Stimulated activated naive B cell treated with anti-CD40 and anti-IgM and Interleukin-4, amounts not matched to agents 10 μg/mL and 1 μg/mL and 100 μg/mL, for 72 hours (primary cell): ENCODE measurements at regions not wholly inside any gene's neighbourhood (a gene's known extent, or its start where the extent isn't known, plus 50 kb on each side); places are given as distances from the start of the nearest gene placed in this dataset.

Experiments used
- ATAC-seq, 2 donors: fragments of 150-1000 bp; cut with Tn5 transposase; replicated peaks; 2 replicates each; pipeline ENCODE4 v1.10.0; 2021; ENCODE audit warnings: moderate library complexity in 1 of 2
- DNase-seq: peaks from one replicate; pipeline ENCODE4 v3.0.0; 2021
- H3K27ac Mint-ChIP-seq: one replicate; pipeline ENCODE4 v1.8.0; 2022; ENCODE audit warnings: mild to moderate bottlenecking, mixed read lengths
- H3K27me3 Mint-ChIP-seq, 2 donors: one replicate each; pipeline ENCODE4 v1.8.0; 2022; ENCODE audit warnings: mixed read lengths in 2 of 2
- H3K36me3 Mint-ChIP-seq, 2 donors: one replicate each; pipeline ENCODE4 v1.8.0; 2022; ENCODE audit warnings: mixed read lengths in 2 of 2, mild to moderate bottlenecking in 1 of 2
- H3K4me1 Mint-ChIP-seq, 2 donors: one replicate each; pipeline ENCODE4 v1.8.0; 2022; ENCODE audit warnings: mixed read lengths in 2 of 2, mild to moderate bottlenecking in 1 of 2
- H3K4me3 Mint-ChIP-seq, 2 donors: one replicate each; pipeline ENCODE4 v1.8.0; 2022; ENCODE audit warnings: mild to moderate bottlenecking in 2 of 2, mixed read lengths in 2 of 2, moderate library complexity in 1 of 2
- H3K9me3 Mint-ChIP-seq, 2 donors: one replicate each; pipeline ENCODE4 v1.8.0; 2022; ENCODE audit warnings: mixed read lengths in 2 of 2, mild to moderate bottlenecking in 1 of 2

DNA sequence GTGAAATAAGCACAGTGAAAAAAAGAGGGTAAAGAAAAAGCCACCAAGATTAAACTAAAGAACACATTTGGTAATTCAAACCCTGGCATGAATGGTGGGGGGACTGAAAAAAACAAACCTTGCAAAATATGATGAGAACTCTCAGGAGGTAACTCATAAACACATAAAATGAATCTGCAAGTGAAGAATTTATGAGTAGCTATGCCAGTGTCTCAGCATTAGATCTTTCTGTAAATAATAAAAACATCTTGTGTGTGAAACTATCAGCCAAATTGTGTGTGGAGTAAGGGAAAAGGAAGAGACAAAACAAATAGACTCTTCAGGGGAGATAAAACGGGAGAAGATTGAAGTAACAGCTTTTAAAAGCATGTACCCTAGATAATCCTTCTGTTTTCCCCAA, 129.6 kb upstream of the SPEF2 start:
- Mint-ChIP-seq H3K4me1 (peaks cover 0 to under 1% of the 10 kb centered on the region in 2 donors), H3K36me3 (no peaks in the 10 kb centered on the region), H3K27me3 (no peaks in the 10 kb centered on the region), H3K27ac (no peak overlapping the region), H3K4me3 (no peak overlapping the region), H3K9me3 (no peaks in the 10 kb centered on the region)
- ATAC-seq = no peak
- DNase-seq = no peak

DNA sequence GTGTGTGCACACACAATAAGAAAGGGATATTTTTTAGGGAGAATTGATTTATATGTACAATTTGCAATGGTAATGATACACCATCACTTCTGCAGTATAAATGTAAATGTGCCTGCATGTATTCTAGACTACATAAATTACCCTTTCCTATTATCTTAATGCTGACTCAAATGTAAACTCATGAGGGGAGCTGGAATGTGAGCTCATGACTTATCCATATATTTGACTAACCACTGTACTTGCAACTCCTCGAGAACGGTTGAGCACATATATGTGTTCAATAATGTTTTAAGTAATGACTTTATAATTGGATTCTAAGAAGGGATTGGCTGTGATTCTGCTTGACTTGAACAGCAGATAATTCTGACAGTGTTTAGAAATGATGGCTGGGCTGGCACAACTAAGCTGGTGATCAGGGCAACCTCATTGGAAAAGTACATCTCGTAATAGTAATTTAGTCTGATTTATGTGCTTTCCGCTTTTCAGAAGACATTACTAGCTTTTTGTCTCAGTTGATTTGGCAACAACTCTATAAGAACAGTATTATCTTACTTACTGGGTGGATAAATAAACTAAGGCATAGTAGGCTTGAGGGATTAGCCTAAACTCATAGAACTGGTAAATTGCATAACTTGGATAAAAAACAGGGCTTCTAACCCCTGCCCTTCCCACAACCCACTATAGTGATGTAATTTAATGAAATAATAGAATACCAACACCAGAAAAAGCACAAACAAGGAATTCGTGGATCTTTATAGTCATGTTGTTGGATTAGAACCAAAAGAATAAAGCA, 130.2 kb upstream of the SPEF2 start:
- H3K9me3 Mint-ChIP-seq = no peaks in the 10 kb centered on the region
- no peaks in the 10 kb centered on the region for H3K27me3 Mint-ChIP-seq
- H3K36me3 Mint-ChIP-seq = no peaks in the 10 kb centered on the region
- H3K4me3 Mint-ChIP-seq = no peak overlapping the region
- H3K27ac Mint-ChIP-seq = no peak overlapping the region
- peaks cover 2 to 6% of the 10 kb centered on the region in 2 donors for H3K4me1 Mint-ChIP-seq
- DNase-seq = no peak
- ATAC-seq = no peak

DNA sequence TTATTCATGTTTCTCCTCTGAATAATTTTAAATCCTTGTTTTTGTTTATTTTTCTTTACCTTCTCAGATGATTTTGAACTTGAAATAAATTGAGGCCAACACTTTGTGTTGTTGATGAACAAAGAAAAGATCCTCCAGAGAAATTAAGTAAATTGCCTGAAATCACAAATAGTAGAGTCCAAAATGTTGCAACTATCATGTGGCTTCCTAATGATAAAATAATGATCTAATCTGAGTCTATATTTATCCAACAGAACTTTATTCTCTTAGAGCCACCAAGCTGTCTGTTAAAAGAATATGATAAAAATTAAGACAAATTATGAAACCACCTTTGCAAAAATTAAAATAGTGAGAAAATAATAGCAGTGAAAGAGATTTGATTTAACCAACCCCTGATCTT, 132.2 kb upstream of the SPEF2 start:
- H3K27me3 Mint-ChIP-seq = no peaks in the 10 kb centered on the region
- H3K4me3 Mint-ChIP-seq = no peak overlapping the region
- H3K36me3 Mint-ChIP-seq = no peaks in the 10 kb centered on the region
- DNase-seq = no peak
- H3K9me3 Mint-ChIP-seq = no peaks in the 10 kb centered on the region
- ATAC-seq = no peak
- peaks cover 2 to 6% of the 10 kb centered on the region in 2 donors for H3K4me1 Mint-ChIP-seq
- H3K27ac Mint-ChIP-seq = no peak overlapping the region

- ATAC-seq (no peak), DNase-seq (no peak)
- Mint-ChIP-seq H3K9me3 (peaks cover 0 to under 1% of the 10 kb centered on the region in 2 donors), H3K27ac (no peak overlapping the region), H3K4me1 (peaks cover 3 to 9% of the 10 kb centered on the region in 2 donors), H3K27me3 (no peaks in the 10 kb centered on the region), H3K4me3 (no peak overlapping the region), H3K36me3 (no peaks in the 10 kb centered on the region)
Measured at GRCh38 chr5:35484241-35484640, 133.4 kb upstream of the SPEF2 start.

DNA sequence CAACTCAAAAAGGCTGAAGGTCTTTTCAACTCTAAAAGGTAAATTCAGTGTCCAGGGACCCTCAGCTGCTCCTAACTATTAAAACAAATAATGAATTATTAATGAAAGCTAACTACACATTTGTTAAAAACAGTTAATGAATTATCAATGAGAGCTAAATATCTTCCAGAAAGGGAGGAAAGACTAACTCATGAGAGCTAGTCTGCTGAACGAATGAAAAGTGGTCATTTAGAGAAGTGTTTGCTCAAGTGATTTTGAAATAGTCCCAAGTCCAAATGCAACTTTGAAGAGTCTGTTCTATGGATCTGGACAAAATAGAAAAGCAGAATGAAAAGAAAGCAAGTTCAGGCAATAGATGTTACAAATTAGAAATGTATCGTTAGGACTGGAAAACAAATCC, 133.9 kb upstream of the SPEF2 start:
- H3K27me3 Mint-ChIP-seq = no peaks in the 10 kb centered on the region
- peaks cover 6 to 12% of the 10 kb centered on the region in 2 donors for H3K4me1 Mint-ChIP-seq
- H3K4me3 Mint-ChIP-seq = no peak overlapping the region
- peaks cover 0 to 1% of the 10 kb centered on the region in 2 donors for H3K9me3 Mint-ChIP-seq
- H3K36me3 Mint-ChIP-seq = no peaks in the 10 kb centered on the region
- H3K27ac Mint-ChIP-seq = no peak overlapping the region
- DNase-seq (no peak), ATAC-seq (no peak)

- DNase-seq (no peak), ATAC-seq (peak in 1 of 2 donors; percentile 23)
- Mint-ChIP-seq H3K36me3 (no peaks in the 10 kb centered on the region), H3K27ac (no peak overlapping the region), H3K9me3 (peaks cover 0 to 1% of the 10 kb centered on the region in 2 donors), H3K4me1 (peaks cover 6 to 12% of the 10 kb centered on the region in 2 donors), H3K4me3 (no peak overlapping the region), H3K27me3 (no peaks in the 10 kb centered on the region)
Measured at GRCh38 chr5:35483191-35483590, 134.5 kb upstream of the SPEF2 start.

DNA sequence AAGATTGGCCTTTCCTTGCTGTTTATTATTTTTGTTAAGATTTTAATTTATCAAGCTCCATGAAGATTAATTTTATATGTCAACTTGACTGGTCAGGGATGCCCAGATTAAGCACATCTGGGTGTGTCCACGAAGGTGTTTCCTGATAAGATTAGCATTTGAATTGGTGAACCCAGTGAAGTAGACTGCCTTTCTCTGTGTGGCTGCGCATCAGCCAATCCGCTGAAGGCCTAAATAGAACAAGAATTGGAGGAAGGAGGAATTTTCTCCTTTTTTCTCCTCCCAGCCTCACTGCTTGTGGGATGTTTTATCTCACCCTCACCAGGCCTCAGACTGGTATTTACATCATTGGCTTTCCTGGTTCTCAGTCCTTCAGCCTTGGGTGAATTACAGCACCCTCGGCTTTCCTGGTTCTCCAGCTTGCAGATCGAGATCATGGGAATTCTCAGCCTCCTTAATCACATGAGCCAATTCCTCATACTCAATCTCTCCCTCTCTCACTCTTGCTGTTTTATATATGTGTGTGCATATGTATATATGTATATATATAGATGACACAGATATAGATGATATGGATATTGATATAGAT, 135.4 kb upstream of the SPEF2 start:
- peaks cover 0 to 1% of the 10 kb centered on the region in 2 donors for H3K9me3 Mint-ChIP-seq
- peaks cover 6 to 12% of the 10 kb centered on the region in 2 donors for H3K4me1 Mint-ChIP-seq
- DNase-seq = no peak
- H3K36me3 Mint-ChIP-seq = no peaks in the 10 kb centered on the region
- ATAC-seq = no peak
- no peak overlapping the region for H3K4me3 Mint-ChIP-seq
- no peaks in the 10 kb centered on the region for H3K27me3 Mint-ChIP-seq
- H3K27ac Mint-ChIP-seq = no peak overlapping the region

DNA sequence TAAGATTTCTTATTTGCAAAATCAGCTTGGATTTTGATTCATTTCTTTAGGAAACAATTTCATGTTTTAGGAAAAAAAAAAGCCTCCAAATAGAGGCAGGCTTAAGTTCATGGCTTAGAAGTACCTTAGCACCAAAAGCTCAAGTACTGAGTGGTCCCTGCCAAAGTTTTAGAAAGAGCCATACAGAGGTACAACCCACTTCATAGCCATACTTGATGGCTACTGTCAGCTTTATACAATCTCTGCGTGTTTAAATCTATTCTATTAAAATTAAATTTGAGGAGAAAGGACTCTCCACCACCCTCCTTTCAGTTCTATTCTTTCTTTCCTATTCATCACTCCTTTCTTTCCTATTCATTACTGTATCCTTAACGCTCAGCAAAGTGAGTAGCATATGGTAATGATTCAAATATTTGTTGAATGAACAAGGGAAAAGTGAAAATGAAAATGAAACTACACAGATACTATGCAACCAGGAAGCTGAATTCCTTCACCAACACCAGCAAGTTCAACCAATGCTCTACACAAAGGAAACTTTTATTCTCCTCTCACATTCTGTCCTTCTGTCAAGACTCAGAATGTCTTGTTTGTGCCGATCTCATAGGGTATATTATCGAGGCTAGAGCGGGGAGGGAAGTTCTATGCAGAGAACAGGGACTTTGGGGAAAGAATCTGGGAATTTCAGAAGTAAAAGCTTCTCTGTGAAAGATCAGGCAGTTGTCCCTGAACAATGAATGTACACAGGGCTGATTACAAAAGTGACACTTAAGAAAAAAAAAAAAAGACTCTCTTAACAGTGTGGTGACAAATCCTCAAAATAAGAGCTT, 138.6 kb upstream of the SPEF2 start:
- Mint-ChIP-seq H3K27ac (peak overlapping the region; percentile 42), H3K36me3 (no peaks in the 10 kb centered on the region), H3K4me1 (peaks cover 6 to 12% of the 10 kb centered on the region in 2 donors), H3K4me3 (peak overlapping the region in 1 of 2 donors; percentile 36), H3K9me3 (peaks cover 0 to 1% of the 10 kb centered on the region in 2 donors), H3K27me3 (no peaks in the 10 kb centered on the region)
- ATAC-seq (peak in 1 of 2 donors; percentile 45), DNase-seq (no peak)

GRCh38 chr5:35477911-35478310, 139.8 kb upstream of the SPEF2 start:
- H3K27ac Mint-ChIP-seq = no peak overlapping the region
- no peaks in the 10 kb centered on the region for H3K36me3 Mint-ChIP-seq
- DNase-seq = no peak

DNA sequence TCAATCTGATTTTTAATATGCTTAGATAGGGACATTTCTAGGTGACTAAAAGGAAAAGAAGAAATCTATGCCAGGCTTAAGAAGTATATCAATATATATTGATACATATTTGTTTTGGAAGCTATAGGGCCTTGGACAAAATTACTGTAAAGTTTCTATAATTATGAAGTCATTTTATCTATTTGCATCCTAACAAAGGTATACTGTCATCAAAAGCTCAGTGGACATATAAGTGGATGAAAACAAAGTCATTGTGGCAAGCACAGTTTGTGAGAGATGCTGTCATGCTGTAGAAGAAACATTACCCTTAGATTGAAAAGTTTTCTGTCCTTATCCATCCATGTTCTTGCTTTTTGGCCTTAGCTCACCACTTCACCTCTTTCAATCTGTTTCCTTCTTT, 140.3 kb upstream of the SPEF2 start:
- peaks cover 4 to 6% of the 10 kb centered on the region in 2 donors for H3K4me1 Mint-ChIP-seq
- H3K9me3 Mint-ChIP-seq = peaks cover 0 to 1% of the 10 kb centered on the region in 2 donors
- DNase-seq = no peak
- no peak overlapping the region for H3K4me3 Mint-ChIP-seq
- no peaks in the 10 kb centered on the region for H3K27me3 Mint-ChIP-seq
- no peaks in the 10 kb centered on the region for H3K36me3 Mint-ChIP-seq
- no peak overlapping the region for H3K27ac Mint-ChIP-seq
- no peak for ATAC-seq

More at GRCh38 chr5:35477911-35478310, 139.8 kb upstream of the SPEF2 start:
- no peaks in the 10 kb centered on the region for H3K27me3 Mint-ChIP-seq
- peaks cover 0 to 1% of the 10 kb centered on the region in 2 donors for H3K9me3 Mint-ChIP-seq
- no peak overlapping the region for H3K4me3 Mint-ChIP-seq
- peaks cover 6 to 11% of the 10 kb centered on the region in 2 donors for H3K4me1 Mint-ChIP-seq
- no peak for ATAC-seq

DNA sequence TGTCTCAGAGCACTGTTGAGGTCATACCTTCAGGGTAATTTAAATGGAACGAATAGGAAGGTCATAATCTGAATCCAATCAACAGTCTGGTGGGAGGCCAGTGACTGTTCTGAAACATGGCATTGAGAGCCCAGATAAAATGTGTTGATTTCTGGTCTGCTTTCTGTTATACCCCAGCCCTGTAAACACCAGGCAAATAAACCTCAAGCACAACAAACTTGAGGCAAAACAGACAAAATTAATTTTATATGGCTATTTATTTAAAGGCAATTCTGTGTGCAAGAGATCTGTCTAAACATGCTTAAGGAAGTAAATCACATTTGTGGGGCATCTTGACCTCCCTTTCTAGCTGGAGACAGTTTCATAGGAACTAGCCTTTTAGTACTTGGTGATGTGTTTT, 140.9 kb upstream of the SPEF2 start:
- Mint-ChIP-seq H3K36me3 (no peaks in the 10 kb centered on the region), H3K4me1 (peaks cover 4 to 6% of the 10 kb centered on the region in 2 donors), H3K9me3 (peaks cover 0 to 1% of the 10 kb centered on the region in 2 donors), H3K27ac (no peak overlapping the region), H3K27me3 (no peaks in the 10 kb centered on the region), H3K4me3 (no peak overlapping the region)
- no peak for DNase-seq
- no peak for ATAC-seq

- H3K4me1 Mint-ChIP-seq = peaks cover 4 to 6% of the 10 kb centered on the region in 2 donors
- H3K27ac Mint-ChIP-seq = no peak overlapping the region
- H3K9me3 Mint-ChIP-seq = peaks cover 0 to 1% of the 10 kb centered on the region in 2 donors
- no peaks in the 10 kb centered on the region for H3K27me3 Mint-ChIP-seq
- no peaks in the 10 kb centered on the region for H3K36me3 Mint-ChIP-seq
- ATAC-seq (no peak), DNase-seq (no peak)
- H3K4me3 Mint-ChIP-seq = no peak overlapping the region
Measured at GRCh38 chr5:35476036-35476435, 141.6 kb upstream of the SPEF2 start.

GRCh38 chr5:35473589-35473988, 144.1 kb upstream of the SPEF2 start:
- H3K36me3 Mint-ChIP-seq = no peaks in the 10 kb centered on the region
- DNase-seq (no peak), ATAC-seq (no peak)
- no peak overlapping the region for H3K4me3 Mint-ChIP-seq
- no peaks in the 10 kb centered on the region for H3K4me1 Mint-ChIP-seq
- H3K27ac Mint-ChIP-seq = no peak overlapping the region
- no peaks in the 10 kb centered on the region for H3K9me3 Mint-ChIP-seq
- no peaks in the 10 kb centered on the region for H3K27me3 Mint-ChIP-seq

- Mint-ChIP-seq H3K27ac (no peak overlapping the region), H3K36me3 (no peaks in the 10 kb centered on the region), H3K4me1 (no peaks in the 10 kb centered on the region), H3K9me3 (no peaks in the 10 kb centered on the region), H3K4me3 (no peak overlapping the region), H3K27me3 (no peaks in the 10 kb centered on the region)
- no peak for DNase-seq
- no peak for ATAC-seq
Measured at GRCh38 chr5:35470866-35471265, 146.8 kb upstream of the SPEF2 start.
